ENCODE measurements at regions not wholly inside any gene's neighbourhood (a gene's known extent, or its start where the extent isn't known, plus 50 kb on each side); places are given as distances from the start of the nearest gene placed in this dataset.
A peak's percentile ranks its signal among the peaks of the same experiment; 100 is the strongest.

DNA sequence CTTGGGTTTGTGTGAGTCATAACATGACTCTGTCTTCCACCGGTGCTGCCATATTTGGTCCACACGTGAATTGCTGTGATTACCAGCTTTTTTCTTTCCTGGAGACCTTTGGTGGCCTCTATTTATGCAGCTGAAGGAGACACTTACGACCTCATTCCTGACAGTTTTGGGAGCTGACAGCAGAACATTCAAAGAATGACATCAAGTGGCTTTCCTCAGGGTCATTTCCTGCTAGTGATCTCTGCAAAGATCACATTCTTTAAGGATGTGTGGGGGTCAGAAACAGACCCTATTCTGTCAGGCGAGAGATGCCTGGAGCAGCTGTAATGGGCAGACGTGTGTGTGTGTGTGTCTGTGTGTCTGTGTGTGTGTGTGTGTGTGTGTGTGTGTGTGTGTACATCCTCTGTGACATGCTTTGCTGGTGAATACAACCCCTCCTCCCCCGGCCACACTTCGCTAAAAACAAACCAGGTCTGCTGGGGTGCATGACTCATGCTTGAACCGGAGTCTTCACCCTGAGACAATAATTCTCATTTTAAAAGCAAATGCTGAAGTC is 115.6 kb downstream of the TMEM170B start:
- peaks cover 0 to 6% of the 10 kb centered on the region in 2 donors for H3K36me3 Mint-ChIP-seq
- no peaks in the 10 kb centered on the region for H3K4me1 Mint-ChIP-seq
- peaks cover 4 to 21% (median 17%) of the 10 kb centered on the region in 3 donors for H3K27me3 Mint-ChIP-seq
- peak overlapping the region in 1 of 6 donors; percentile 33 for H3K27ac Mint-ChIP-seq
- no peak for ATAC-seq (ENCODE audit: low read depth in 2 of 2)
- DNase-seq = no peak
- no peak overlapping the region for H3K4me3 Mint-ChIP-seq
- peaks cover 0 to 9% (median 2%) of the 10 kb centered on the region in 7 donors for H3K9me3 Mint-ChIP-seq

DNA sequence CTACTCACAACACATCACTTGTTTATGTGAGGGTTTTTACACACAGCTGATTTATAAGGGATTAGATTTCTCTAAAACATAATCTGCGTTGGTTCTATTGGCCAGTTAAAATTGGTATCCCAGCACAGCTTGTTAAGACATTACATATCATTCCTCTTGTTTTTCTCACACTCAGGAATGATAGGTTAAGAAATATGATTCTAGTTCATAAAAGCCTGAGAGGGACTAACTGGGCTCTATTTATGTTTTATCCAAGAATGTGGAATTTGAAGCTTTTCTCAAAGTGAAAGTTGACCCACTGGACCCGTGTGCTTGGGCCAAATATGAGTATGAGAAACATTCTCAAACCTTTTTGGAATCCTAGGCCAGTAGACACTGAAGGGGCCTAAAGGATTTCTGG is 117.3 kb downstream of the TMEM170B start:
- DNase-seq (no peak), ATAC-seq (ENCODE audit: low read depth in 2 of 2) (no peak)
- Mint-ChIP-seq H3K27me3 (peaks cover 4 to 21% (median 18%) of the 10 kb centered on the region in 3 donors), H3K4me3 (no peak overlapping the region), H3K9me3 (no peaks in the 10 kb centered on the region), H3K27ac (no peak overlapping the region), H3K36me3 (no peaks in the 10 kb centered on the region), H3K4me1 (no peaks in the 10 kb centered on the region)

DNA sequence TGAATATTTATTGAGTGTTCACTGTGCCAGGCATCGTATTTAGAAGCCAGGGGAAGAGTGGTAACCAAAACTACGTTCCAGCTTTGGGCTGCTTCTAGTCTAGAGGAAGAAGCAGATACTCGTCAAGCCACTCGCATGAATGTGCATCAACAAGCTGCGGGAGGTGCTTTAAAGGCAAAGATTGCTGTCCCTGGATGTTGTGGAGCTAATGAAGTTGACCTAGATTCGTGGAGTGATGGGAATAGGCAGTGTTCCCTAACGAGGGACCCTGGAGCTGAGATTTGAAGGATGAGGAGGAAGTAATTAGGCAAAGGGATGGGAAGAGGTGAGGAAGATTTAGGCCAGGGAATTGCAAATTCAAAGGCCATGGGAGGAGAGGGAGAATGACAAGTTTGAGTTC is 118.9 kb downstream of the TMEM170B start:
- no peak for DNase-seq
- no peak for ATAC-seq (ENCODE audit: low read depth in 2 of 2)
- H3K4me1 Mint-ChIP-seq = no peaks in the 10 kb centered on the region
- peaks cover 4 to 21% (median 18%) of the 10 kb centered on the region in 3 donors for H3K27me3 Mint-ChIP-seq
- no peak overlapping the region for H3K4me3 Mint-ChIP-seq
- H3K36me3 Mint-ChIP-seq = no peaks in the 10 kb centered on the region
- no peaks in the 10 kb centered on the region for H3K9me3 Mint-ChIP-seq
- no peak overlapping the region for H3K27ac Mint-ChIP-seq

DNA sequence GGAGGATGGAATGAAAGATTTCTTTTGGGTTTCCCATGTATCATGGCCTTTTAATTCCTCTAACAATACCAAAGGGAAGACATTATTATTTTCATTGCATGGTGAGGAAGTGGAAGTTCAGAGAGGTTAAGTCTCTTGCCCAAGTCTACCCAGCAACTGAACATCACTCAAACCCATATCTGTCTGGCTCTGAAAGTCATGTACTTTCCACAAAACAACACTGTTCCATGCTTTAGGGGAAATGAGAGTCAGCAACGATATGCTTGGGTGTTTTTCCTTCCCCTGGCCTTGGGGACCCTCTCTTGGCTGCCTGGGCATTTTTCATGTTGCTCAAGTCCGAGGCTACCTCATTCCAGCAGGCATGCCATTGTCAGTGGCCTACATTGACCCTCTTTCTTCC is 118.8 kb downstream of the ADTRP start:
- H3K27ac Mint-ChIP-seq = no peak overlapping the region
- H3K4me3 Mint-ChIP-seq = no peak overlapping the region
- no peak for ATAC-seq (ENCODE audit: low read depth in 2 of 2)

DNA sequence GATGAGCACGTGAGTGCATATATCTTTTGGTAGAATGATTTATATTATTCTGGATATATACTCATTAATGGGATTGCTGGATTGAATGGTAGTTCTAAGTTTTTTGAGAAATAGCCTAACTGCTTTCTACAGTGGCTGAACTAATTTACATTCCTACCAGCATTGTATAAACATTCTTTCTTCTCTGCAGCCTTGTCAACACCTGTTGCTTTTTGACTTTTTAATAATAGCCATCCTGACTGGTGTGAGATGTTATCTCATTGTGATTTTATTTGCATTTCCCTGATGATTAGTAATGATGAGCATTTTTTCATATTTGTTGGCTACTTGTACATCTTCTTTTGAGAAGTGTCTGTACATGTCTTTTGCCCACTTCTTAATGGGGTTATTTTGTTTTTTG is 116.3 kb downstream of the ADTRP start:
- no peaks in the 10 kb centered on the region for H3K36me3 Mint-ChIP-seq
- H3K27me3 Mint-ChIP-seq = peaks cover 4 to 30% (median 12%) of the 10 kb centered on the region in 3 donors
- H3K9me3 Mint-ChIP-seq = peaks cover 0 to 3% (median 0%) of the 10 kb centered on the region in 7 donors

More for the DNA sequence above, 118.8 kb downstream of the ADTRP start:
- Mint-ChIP-seq H3K36me3 (no peaks in the 10 kb centered on the region), H3K4me1 (no peaks in the 10 kb centered on the region), H3K27me3 (peaks cover 8 to 27% (median 14%) of the 10 kb centered on the region in 3 donors), H3K9me3 (peaks cover 0 to 3% (median 0%) of the 10 kb centered on the region in 7 donors)
- DNase-seq = no peak

DNA sequence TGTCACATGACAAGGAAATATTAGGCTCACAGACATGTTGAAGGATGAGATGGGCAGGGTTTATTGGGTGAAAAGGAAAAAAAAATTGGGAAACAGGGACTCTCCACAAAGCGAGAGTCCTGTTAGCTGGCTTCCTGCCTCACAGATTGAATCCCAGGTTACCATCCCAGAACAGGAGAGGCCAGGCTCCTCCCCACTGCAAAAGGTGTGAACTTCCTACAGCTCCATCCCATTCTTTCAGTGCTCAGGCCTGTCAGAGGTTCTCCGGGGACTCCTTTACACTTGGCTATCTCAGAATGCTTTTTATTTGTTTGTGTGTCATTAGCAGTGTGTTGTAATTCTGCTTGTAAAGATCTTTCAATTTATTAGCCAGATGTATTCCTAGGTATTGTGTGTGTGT is 115.1 kb downstream of the ADTRP start:
- Mint-ChIP-seq H3K27me3 (peaks cover 4 to 21% (median 8%) of the 10 kb centered on the region in 3 donors), H3K9me3 (peaks cover 0 to 3% (median 0%) of the 10 kb centered on the region in 7 donors), H3K4me1 (no peaks in the 10 kb centered on the region), H3K36me3 (no peaks in the 10 kb centered on the region), H3K4me3 (no peak overlapping the region), H3K27ac (no peak overlapping the region)
- no peak for ATAC-seq (ENCODE audit: low read depth in 2 of 2)
- DNase-seq = no peak

More for the DNA sequence above, 116.3 kb downstream of the ADTRP start:
- ATAC-seq (ENCODE audit: low read depth in 2 of 2) (no peak), DNase-seq (no peak)
- no peak overlapping the region for H3K4me3 Mint-ChIP-seq
- no peaks in the 10 kb centered on the region for H3K4me1 Mint-ChIP-seq
- H3K27ac Mint-ChIP-seq = no peak overlapping the region

Measured in naive B cell (primary cell).